ACC112 (cell line): ENCODE measurements at regions not wholly inside any gene's neighbourhood (a gene's known extent, or its start where the extent isn't known, plus 50 kb on each side); places are given as distances from the start of the nearest gene placed in this dataset.
"Not testable (repeated sequence)": the region's sequence is repeated elsewhere in the genome, so short reads cannot be mapped to it uniquely, and the experiment has no call there.

ENCODE experiments used
- H2AFZ ChIP-seq: fragments of 200-600 bp; sonication (generic); one replicate; pipeline ENCODE4 v1.6.0; 2017; ENCODE audit warnings: antibody characterized with exemption, low read length; ENCODE audit not compliant: unreplicated experiment
- H3K27ac ChIP-seq: fragments of 200-600 bp; sonication (generic); 2 replicates; pipeline ENCODE4 v1.5.1; 2014; ENCODE audit warnings: low read depth, mild to moderate bottlenecking, antibody characterized with exemption, low read length, moderate library complexity
- H3K27me3 ChIP-seq: fragments of 200-600 bp; sonication (generic); 2 replicates; pipeline ENCODE4 v1.6.1; 2014; ENCODE audit warnings: mild to moderate bottlenecking, antibody characterized with exemption, low read length, moderate library complexity, mixed read lengths; ENCODE audit not compliant: insufficient read depth
- H3K36me3 ChIP-seq: fragments of 200-600 bp; sonication (generic); 2 replicates; pipeline ENCODE4 v1.6.1; 2016; ENCODE audit warnings: mild to moderate bottlenecking, antibody characterized with exemption, low read length, moderate library complexity, mixed read lengths; ENCODE audit not compliant: insufficient read depth
- H3K4me1 ChIP-seq: fragments of 200-600 bp; sonication (generic); one replicate; pipeline ENCODE4 v1.6.1; 2016; ENCODE audit warnings: low read length, mixed read lengths; ENCODE audit not compliant: insufficient read depth, unreplicated experiment, control insufficient read depth
- H3K4me3 ChIP-seq: fragments of 200-600 bp; sonication (generic); 2 replicates; pipeline ENCODE4 v1.5.1; 2014; ENCODE audit warnings: mild to moderate bottlenecking, low read depth, low read length
- H3K79me2 ChIP-seq: fragments of 200-600 bp; sonication (generic); one replicate; pipeline ENCODE4 v1.6.0; 2016; ENCODE audit warnings: low read length; ENCODE audit not compliant: control insufficient read depth, unreplicated experiment, insufficient read depth

GRCh38 chr3:135392151-135392550 lies 573.4 kb upstream of the PPP2R3A start:
- no peak overlapping the region for H3K27ac ChIP-seq
- no peaks in the 10 kb centered on the region for H3K4me1 ChIP-seq
- no peak overlapping the region for H2AFZ ChIP-seq
- H3K36me3 ChIP-seq, result no peaks in the 10 kb centered on the region
- H3K79me2 ChIP-seq, result no peaks in the 10 kb centered on the region
- no peaks in the 10 kb centered on the region for H3K27me3 ChIP-seq
- H3K4me3 ChIP-seq, result no peak overlapping the region

- Histone ChIP-seq H3K27ac (no peak overlapping the region), H3K36me3 (no peaks in the 10 kb centered on the region), H3K4me3 (no peak overlapping the region), H2AFZ (no peak overlapping the region), H3K4me1 (no peaks in the 10 kb centered on the region), H3K27me3 (no peaks in the 10 kb centered on the region), H3K79me2 (no peaks in the 10 kb centered on the region)
Measured at GRCh38 chr3:135393159-135393558, 572.4 kb upstream of the PPP2R3A start.

- Histone ChIP-seq H3K27me3 (no peaks in the 10 kb centered on the region), H2AFZ (no peak overlapping the region), H3K4me1 (no peaks in the 10 kb centered on the region), H3K79me2 (no peaks in the 10 kb centered on the region), H3K36me3 (no peaks in the 10 kb centered on the region), H3K27ac (no peak overlapping the region), H3K4me3 (no peak overlapping the region)
Measured at GRCh38 chr3:135393898-135394525, 571.5 kb upstream of the PPP2R3A start.

GRCh38 chr3:135412475-135412874 lies 553.1 kb upstream of the PPP2R3A start:
- no peak overlapping the region for H2AFZ ChIP-seq

GRCh38 chr3:135416182-135416581 lies 549.3 kb upstream of the PPP2R3A start:
- H3K4me3 ChIP-seq, result no peak overlapping the region
- no peaks in the 10 kb centered on the region for H3K36me3 ChIP-seq
- H3K79me2 ChIP-seq, result no peaks in the 10 kb centered on the region
- no peaks in the 10 kb centered on the region for H3K27me3 ChIP-seq
- H3K27ac ChIP-seq, result no peak overlapping the region
- H2AFZ ChIP-seq, result no peak overlapping the region
- no peaks in the 10 kb centered on the region for H3K4me1 ChIP-seq

More at GRCh38 chr3:135412475-135412874, 553.1 kb upstream of the PPP2R3A start:
- Histone ChIP-seq H3K4me3 (no peak overlapping the region), H3K27ac (no peak overlapping the region), H3K27me3 (no peaks in the 10 kb centered on the region), H3K4me1 (no peaks in the 10 kb centered on the region), H3K36me3 (no peaks in the 10 kb centered on the region), H3K79me2 (no peaks in the 10 kb centered on the region)

- no peaks in the 10 kb centered on the region for H3K27me3 ChIP-seq
- no peaks in the 10 kb centered on the region for H3K79me2 ChIP-seq
- no peaks in the 10 kb centered on the region for H3K36me3 ChIP-seq
- H3K4me3 ChIP-seq, result no peak overlapping the region
- no peak overlapping the region for H3K27ac ChIP-seq
- no peak overlapping the region for H2AFZ ChIP-seq
- no peaks in the 10 kb centered on the region for H3K4me1 ChIP-seq
Measured at GRCh38 chr3:135419155-135419554, 546.4 kb upstream of the PPP2R3A start.

GRCh38 chr3:135426508-135426907 lies 539.0 kb upstream of the PPP2R3A start:
- no peaks in the 10 kb centered on the region for H3K79me2 ChIP-seq
- H3K27ac ChIP-seq, result no peak overlapping the region
- no peaks in the 10 kb centered on the region for H3K4me1 ChIP-seq
- H3K4me3 ChIP-seq, result no peak overlapping the region
- H3K36me3 ChIP-seq, result no peaks in the 10 kb centered on the region
- no peaks in the 10 kb centered on the region for H3K27me3 ChIP-seq
- no peak overlapping the region for H2AFZ ChIP-seq

GRCh38 chr3:135432402-135432801 lies 533.1 kb upstream of the PPP2R3A start:
- no peaks in the 10 kb centered on the region for H3K27me3 ChIP-seq
- H3K27ac ChIP-seq, result no peak overlapping the region
- H3K36me3 ChIP-seq, result no peaks in the 10 kb centered on the region
- no peaks in the 10 kb centered on the region for H3K4me1 ChIP-seq
- no peak overlapping the region for H3K4me3 ChIP-seq
- H2AFZ ChIP-seq, result no peak overlapping the region
- H3K79me2 ChIP-seq, result no peaks in the 10 kb centered on the region

GRCh38 chr3:135438889-135439597 lies 526.5 kb upstream of the PPP2R3A start:
- not testable (repeated sequence) for H3K4me3 ChIP-seq, H3K79me2 ChIP-seq, H3K27ac ChIP-seq, H3K27me3 ChIP-seq, H3K4me1 ChIP-seq, H2AFZ ChIP-seq, H3K36me3 ChIP-seq

- H3K36me3 ChIP-seq, H3K27me3 ChIP-seq, H3K4me3 ChIP-seq, H2AFZ ChIP-seq, H3K79me2 ChIP-seq, H3K27ac ChIP-seq, H3K4me1 ChIP-seq: not testable (repeated sequence)
Measured at GRCh38 chr3:135439632-135440031, 525.9 kb upstream of the PPP2R3A start.

GRCh38 chr3:135440233-135440632 lies 525.3 kb upstream of the PPP2R3A start:
- no peaks in the 10 kb centered on the region for H3K79me2 ChIP-seq
- H3K27ac ChIP-seq, result no peak overlapping the region
- H2AFZ ChIP-seq, result no peak overlapping the region
- no peaks in the 10 kb centered on the region for H3K27me3 ChIP-seq
- H3K36me3 ChIP-seq, result no peaks in the 10 kb centered on the region
- no peaks in the 10 kb centered on the region for H3K4me1 ChIP-seq
- H3K4me3 ChIP-seq, result no peak overlapping the region
